ENCODE measurements at regions not wholly inside any gene's neighbourhood (a gene's known extent, or its start where the extent isn't known, plus 50 kb on each side); places are given as distances from the start of the nearest gene placed in this dataset.

DNA sequence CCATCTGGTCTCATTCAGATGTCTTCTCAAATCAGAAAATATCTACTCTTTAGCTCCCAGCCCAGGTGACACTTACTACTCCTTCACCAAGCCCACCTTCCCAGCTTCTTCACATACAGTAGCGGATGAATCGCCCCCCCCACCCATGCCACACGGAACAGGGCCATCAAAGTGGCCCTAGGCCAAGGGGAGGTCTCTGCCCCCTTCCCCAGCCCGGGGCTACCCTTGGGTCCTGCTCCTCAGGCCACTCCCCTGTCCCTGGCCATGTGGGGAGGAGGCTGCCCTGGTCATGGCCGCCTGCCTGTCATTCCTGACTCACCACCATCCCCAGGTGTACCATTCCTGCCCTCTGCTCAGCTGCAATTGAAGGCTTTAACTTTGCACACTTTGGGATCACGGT is 142.8 kb downstream of the NECTIN1 start:
- no peak overlapping the region for H3K4me3 Mint-ChIP-seq (ENCODE audit: unreplicated experiment)
- Histone ChIP-seq H3K27ac (ENCODE audit: low read depth, low read length) (no peak overlapping the region), H3K36me3 (ENCODE audit: insufficient read depth, low read length) (no peaks in the 10 kb centered on the region), H4K20me1 (ENCODE audit: insufficient read depth, low read length) (no peaks in the 10 kb centered on the region), H3K9ac (ENCODE audit: low read length) (no peak overlapping the region), H3K79me2 (ENCODE audit: insufficient read depth, low read length) (no peaks in the 10 kb centered on the region), H3K4me1 (ENCODE audit: insufficient read depth, low read length) (peaks cover 26% of the 10 kb centered on the region), H3K9me3 (ENCODE audit: insufficient read depth, low read depth, low read length) (no peaks in the 10 kb centered on the region), H2AFZ (ENCODE audit: low read depth, low read length) (no peak overlapping the region), H3K4me3 (ENCODE audit: insufficient read depth, low read depth, low read length) (no peak overlapping the region), H3K27me3 (ENCODE audit: insufficient read depth, low read length) (no peaks in the 10 kb centered on the region), H3K4me2 (ENCODE audit: low read length) (no peak overlapping the region)
- H3K4me1 Mint-ChIP-seq (ENCODE audit: low read depth, unreplicated experiment), result peaks cover 12% of the 10 kb centered on the region
- H3K9me3 Mint-ChIP-seq (ENCODE audit: unreplicated experiment), result peaks cover 2% of the 10 kb centered on the region
- no peak overlapping the region for H3K27ac Mint-ChIP-seq (ENCODE audit: unreplicated experiment)
- no peaks in the 10 kb centered on the region for H3K36me3 Mint-ChIP-seq (ENCODE audit: low read depth, unreplicated experiment)
- peaks cover 5% of the 10 kb centered on the region for H3K27me3 Mint-ChIP-seq (ENCODE audit: low read depth, unreplicated experiment)
- TF ChIP-seq, protein P1, sequence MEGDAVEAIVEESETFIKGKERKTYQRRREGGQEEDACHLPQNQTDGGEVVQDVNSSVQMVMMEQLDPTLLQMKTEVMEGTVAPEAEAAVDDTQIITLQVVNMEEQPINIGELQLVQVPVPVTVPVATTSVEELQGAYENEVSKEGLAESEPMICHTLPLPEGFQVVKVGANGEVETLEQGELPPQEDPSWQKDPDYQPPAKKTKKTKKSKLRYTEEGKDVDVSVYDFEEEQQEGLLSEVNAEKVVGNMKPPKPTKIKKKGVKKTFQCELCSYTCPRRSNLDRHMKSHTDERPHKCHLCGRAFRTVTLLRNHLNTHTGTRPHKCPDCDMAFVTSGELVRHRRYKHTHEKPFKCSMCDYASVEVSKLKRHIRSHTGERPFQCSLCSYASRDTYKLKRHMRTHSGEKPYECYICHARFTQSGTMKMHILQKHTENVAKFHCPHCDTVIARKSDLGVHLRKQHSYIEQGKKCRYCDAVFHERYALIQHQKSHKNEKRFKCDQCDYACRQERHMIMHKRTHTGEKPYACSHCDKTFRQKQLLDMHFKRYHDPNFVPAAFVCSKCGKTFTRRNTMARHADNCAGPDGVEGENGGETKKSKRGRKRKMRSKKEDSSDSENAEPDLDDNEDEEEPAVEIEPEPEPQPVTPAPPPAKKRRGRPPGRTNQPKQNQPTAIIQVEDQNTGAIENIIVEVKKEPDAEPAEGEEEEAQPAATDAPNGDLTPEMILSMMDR (IDR thresholded peaks at IDR 0.05; ENCODE audit: insufficient read depth, low read depth, low read length), result no peak
- no peak for TF ChIP-seq EZH2 (IDR thresholded peaks at IDR 0.05; ENCODE audit: insufficient read depth, low read length)
- no peak for DNase-seq (ENCODE audit: low read depth)
- no peak for FAIRE-seq

DNA sequence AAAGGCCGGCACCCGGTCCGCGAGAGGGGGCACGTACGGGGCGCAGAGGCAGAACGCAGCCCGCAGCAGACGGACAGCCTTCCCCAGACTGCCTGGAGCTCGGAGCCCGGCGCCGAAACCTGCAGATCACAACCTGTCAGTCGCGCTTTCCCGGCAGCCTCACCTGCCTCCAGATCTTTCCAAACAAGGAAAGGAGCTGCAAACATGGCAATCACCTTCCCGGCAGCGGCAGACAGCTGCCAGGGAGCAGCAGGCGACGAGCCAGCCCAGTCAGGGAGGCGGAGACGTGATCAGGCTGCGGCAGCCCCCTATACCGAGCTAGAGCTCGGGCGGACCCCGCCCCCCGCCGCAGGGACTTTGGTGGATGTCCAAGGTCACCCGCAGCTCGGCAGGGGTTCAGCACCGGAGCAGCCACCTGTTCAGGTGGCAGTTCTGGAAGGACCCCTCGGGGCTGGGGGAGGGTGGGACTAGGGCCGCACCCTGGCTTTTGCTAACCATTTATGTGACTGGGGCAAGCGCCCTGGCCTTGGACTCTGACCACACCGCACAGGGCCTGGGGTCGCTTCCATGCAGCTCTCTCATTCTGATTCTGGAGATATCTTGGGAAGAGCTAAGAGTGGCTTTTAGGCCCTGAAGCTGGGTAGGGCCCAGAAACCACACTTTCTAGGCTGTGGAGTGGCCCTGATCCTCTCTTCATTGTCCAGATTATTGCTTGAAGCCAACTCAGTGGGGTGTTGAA is 143.8 kb downstream of the NECTIN1 start:
- Mint-ChIP-seq H3K9me3 (ENCODE audit: unreplicated experiment) (peaks cover 4% of the 10 kb centered on the region), H3K4me1 (ENCODE audit: low read depth, unreplicated experiment) (peaks cover 3% of the 10 kb centered on the region), H3K27me3 (ENCODE audit: low read depth, unreplicated experiment) (peaks cover 9% of the 10 kb centered on the region), H3K27ac (ENCODE audit: unreplicated experiment) (no peak overlapping the region), H3K36me3 (ENCODE audit: low read depth, unreplicated experiment) (no peaks in the 10 kb centered on the region), H3K4me3 (ENCODE audit: unreplicated experiment) (peak overlapping the region; percentile 82)
- Histone ChIP-seq H3K9ac (ENCODE audit: low read length) (peak overlapping the region; percentile 76), H3K4me3 (ENCODE audit: insufficient read depth, low read depth, low read length) (peak overlapping the region; percentile 67), H4K20me1 (ENCODE audit: insufficient read depth, low read length) (no peaks in the 10 kb centered on the region), H3K27me3 (ENCODE audit: insufficient read depth, low read length) (no peaks in the 10 kb centered on the region), H3K27ac (ENCODE audit: low read depth, low read length) (no peak overlapping the region), H3K4me2 (ENCODE audit: low read length) (peak overlapping the region; percentile 98), H2AFZ (ENCODE audit: low read depth, low read length) (peak overlapping the region; percentile 88), H3K4me1 (ENCODE audit: insufficient read depth, low read length) (peaks cover 17% of the 10 kb centered on the region), H3K9me3 (ENCODE audit: insufficient read depth, low read depth, low read length) (peaks cover 1% of the 10 kb centered on the region), H3K36me3 (ENCODE audit: insufficient read depth, low read length) (no peaks in the 10 kb centered on the region), H3K79me2 (ENCODE audit: insufficient read depth, low read length) (no peaks in the 10 kb centered on the region)
- no peak for TF ChIP-seq EZH2 (IDR thresholded peaks at IDR 0.05; ENCODE audit: insufficient read depth, low read length)
- TF ChIP-seq, protein P1 (IDR thresholded peaks at IDR 0.05; ENCODE audit: insufficient read depth, low read depth, low read length), result no peak
- DNase-seq (ENCODE audit: low read depth) (no peak), FAIRE-seq (no peak)
